ENCODE measurements at regions not wholly inside any gene's neighbourhood (a gene's known extent, or its start where the extent isn't known, plus 50 kb on each side); places are given as distances from the start of the nearest gene placed in this dataset.

DNA sequence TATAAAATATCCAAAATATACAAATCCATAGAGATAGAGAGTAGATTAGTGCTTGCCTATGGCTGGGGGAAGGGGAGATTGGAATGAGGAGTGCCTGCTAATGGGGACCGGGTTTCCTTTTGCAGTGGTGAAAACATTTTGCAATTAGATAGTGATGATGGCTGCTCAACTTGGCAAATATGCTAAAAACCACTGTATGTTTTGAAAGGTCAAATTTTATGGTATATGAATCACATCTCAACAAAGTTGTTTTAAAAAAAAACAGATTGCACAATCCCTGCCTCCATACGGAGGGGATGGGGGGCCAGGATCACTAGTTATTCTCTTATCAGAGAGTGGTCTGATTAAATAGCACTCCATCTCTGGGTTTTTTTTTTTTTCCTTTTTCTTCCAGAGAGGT is 76.9 kb upstream of the RIPOR2 start:
- DNase-seq (ENCODE audit: low read depth, low spot score), result no peak

DNA sequence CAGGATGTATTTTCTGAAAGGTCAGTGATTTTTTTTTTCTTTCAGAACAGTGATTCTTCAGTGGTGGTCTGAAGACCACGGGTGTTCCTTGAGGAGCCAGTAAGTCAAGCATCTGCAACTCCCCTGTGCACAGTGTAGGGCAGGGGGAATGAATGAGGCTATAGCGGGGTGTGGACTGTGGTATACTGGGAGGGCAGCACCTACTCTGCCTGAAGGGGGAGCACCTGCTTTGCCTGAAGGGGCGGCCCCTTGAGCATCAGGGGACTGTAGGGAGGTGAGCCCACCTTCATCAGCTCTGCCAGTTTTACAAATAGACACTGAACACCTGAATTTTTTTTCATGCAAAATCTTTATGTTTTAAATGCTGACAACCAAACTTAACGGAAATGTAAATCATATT is 77.5 kb upstream of the RIPOR2 start:
- no peak for DNase-seq (ENCODE audit: low read depth, low spot score)

DNA sequence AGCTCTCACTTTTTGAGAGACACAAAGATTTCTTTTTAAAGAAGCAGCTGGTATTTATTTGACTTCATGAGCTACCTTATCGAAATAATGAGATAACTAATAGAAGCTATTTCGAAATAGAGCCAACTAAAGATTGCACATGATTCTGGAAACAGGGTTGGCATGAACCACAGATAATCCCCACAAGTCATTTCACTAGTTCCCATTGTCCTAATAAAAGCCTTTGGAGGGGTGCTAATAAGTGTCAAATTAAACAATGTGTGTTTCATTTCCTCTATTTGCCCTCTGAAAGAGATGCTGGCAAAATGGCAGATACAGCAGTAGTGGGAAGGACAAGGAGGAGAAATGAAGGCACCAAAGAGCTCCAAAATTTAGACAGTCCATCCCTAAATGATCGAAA is 78.6 kb upstream of the RIPOR2 start:
- DNase-seq (ENCODE audit: low read depth, low spot score), result no peak

DNA sequence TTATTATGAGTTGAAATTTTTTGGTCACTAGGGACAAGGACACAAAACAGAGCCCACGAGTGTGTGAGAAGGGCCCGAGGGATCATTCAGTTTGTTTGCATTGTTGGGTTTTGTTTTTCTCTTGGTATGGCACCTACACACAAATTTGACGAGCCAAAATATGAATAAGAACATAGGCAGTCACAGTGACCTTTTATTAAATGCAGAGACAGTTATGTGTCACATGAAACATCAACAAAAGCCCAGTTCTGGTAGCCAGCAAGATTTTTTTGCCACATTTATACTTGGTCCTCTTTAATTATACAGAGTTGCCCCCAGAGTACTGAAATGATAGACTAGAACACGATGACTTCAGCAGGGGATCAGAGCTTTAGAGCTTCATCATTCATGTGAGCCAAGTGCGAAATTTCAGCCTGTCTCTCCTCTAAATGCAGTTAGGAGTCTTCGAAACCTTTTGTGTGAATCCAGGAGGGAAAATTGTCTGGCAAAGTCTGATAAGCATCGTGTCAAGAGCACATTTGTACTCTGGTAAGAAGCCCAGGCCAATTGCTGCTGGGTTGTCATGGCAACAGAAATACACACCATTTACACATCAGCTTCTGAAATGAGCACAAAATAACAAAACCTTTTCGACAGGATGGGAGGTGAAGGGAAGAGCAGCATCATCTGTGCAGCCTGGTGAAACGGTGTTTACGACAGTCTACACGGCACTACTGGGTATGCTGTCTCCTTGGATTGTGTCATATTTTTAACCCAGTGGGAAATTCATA is 79.2 kb upstream of the RIPOR2 start:
- peak; percentile 26 for DNase-seq (ENCODE audit: low read depth, low spot score)

DNA sequence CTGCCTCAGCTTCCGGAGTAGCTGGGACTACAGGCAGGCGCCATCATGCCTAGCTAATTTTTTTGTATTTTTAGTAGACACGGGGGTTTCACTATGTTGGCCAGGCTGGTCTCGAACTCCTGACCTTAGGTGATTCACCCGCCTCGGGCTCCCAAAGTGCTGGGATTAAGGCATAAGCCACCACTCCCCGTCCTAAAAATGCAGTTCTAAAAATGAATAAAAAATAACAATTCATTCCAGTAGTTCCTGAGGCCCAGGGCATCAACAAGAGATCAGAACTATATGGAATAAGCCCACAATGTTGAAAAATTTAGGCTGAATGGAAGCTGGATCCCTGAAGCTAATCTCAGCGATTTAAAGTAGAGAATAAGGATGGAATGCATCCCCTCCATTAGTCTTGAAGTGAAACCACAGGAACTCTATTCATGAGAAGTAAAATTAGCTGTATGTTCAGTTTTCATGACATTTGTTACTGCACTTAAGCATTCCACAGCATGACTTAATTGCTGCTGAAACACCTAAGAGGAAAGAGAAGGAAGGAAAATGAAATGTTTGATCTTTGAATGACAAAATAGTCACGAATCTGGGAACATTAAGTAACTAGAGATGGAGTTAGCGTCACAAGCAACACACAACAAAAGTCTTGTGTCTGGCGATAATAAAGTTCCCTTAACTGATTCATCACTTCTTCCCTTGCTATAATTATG is 80.4 kb upstream of the RIPOR2 start:
- no peak for DNase-seq (ENCODE audit: low read depth, low spot score)

DNA sequence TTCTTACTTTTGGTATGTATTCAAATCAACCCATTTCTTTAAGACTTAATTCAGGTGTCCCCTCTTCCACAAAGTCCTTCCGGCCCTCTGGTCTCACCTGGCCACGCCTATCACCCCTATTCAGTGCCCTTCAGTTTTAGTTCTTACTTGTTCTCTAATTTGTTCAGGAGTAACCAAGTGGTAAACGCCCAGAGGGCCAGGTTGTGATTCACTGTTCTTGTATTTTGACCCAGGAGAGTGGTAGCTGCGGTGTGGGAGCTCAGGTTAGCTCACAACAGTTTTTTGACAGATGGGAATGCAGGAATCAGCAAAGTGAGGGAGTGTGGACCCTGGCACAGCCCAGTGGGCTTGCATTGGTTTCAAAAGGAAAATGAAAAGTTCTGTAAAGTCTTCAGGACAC is 81.7 kb upstream of the RIPOR2 start:
- DNase-seq (ENCODE audit: low read depth, low spot score), result no peak

DNA sequence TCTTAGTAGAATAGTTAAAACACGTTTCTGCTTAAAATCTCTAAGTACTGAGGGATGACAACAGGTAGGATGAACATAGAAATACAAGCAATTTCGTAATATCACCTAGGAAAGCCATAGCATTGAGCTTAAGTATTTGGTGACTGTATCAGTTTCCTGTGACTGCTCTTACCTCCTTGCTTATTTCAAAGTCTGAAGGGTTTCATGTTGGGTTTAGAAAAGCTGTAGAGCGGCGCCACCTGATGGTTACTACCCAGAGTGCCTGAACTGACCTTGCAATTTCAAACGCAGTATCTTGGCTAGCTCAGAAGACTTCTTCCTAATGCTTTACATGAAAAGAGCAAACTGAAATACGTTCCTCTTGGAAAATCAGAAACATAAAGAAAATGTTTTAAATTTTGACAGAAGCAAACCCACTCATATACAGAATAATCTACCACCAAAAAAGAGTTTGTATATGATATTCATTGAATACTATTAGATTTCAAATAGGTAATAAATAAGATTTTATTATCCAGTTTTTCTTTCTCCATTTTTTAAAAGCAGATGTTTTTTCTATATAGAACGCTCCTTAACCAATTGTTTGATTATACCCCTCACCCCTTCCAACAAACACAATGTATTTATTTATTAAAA is 82.3 kb upstream of the RIPOR2 start:
- DNase-seq (ENCODE audit: low read depth, low spot score), result no peak

DNA sequence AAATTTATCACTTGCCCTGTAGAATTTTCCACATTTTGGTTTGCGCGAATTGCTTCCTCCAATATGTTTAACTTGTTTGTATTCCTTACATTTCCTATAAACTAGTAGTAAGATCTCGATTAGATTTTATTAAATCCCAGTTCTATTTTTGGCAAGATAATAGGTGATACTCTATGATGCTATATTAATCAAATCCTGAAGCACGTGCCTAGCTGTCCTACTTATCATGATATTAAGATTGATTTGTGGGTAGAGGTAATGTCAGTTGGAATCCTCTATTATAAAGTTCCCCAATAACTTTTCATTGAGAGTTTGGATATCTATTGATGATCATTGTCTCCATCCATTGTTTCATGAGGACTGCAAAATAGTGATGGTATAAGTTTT is 82.8 kb upstream of the RIPOR2 start:
- no peak for DNase-seq (ENCODE audit: low read depth, low spot score)

DNA sequence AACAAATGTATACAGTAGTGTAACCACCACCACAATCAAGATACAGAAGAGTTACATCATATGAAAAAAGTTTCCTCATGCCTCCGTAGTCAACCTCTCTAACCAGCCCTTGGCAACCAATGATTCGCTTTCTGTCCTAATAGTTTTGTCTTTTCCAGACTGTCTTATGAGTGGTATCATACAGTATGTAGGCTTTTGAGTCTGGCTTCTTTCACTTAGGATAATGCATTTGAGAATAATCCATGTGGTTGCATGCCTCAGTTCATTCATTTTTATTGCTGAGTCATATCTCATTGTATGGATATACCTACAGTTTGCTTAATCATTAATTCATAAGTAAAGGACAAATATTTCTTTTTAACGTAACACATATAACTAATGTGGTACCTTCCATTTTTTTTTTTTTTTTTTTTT is 86.4 kb upstream of the RIPOR2 start:
- DNase-seq (ENCODE audit: low read depth, low spot score), result no peak

DNA sequence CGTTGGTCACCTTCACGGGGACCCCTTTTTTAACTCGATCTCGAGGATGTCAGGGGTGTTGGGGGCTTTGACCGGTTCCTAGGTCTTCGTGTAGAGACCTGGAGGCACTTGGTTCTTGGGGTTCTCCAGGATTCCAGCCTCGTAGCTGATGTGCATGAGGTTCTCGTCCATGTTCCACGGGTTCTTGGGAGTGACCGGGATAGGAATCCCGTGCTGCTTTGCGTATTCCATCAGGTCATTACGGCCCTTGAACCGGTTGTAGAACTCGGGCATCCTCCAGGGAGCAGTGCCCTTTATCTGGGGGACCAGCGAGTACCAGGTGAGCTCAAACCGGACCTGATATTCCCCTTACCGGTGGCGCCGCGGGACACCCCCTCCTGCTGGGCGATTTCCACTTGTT is 88.0 kb upstream of the RIPOR2 start:
- no peak for DNase-seq (ENCODE audit: low read depth, low spot score)

DNA sequence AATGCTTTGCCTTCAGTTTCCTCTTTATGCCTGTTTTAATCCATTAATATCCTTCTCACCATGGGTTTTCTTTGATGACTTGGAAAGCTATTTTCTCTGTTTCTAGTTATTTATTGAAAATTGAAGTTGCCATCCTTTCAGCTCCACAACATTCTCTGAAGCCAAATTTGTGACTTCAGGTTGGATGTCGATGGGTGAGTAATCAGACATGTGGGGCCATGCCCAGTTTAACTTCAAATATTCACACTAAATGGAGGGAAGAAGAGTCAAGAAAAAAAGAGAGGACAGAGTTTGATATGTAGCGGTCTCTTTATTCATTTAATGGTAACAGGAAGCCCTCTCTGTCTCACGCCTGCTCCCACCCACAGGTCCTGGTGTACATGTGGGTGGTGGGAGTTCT is 89.1 kb upstream of the RIPOR2 start:
- DNase-seq (ENCODE audit: low read depth, low spot score), result no peak

DNA sequence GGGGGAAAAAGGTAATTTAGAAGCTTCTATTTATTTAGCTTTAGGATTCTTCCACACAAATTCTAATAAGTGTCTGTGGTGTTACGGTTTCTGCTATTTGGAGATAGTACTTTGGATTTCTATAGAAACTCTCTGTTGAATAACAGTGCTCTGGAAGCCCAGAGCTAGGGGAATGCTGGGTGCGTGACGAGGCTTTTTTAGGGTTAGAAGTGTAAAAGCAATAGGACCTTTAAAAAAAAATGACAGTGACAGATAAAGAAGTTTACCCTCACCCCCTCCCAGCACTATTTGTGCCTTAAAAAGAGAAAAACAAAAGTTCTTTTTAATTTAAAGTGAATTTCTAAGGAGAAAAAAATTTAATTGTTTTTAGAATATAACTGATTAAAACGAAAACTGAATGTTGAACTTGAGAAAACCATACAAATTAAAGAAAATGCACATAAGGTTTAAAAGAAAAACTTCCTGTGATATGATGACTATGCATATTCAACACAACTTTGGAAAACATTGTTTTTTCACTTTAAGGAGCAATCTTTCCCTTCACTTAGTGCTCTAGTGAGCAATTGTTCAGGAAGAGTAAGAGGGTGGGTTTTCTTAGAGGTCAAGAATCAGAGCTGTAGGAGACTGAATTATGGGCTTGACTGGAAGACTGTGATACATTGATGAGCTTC is 89.6 kb upstream of the RIPOR2 start:
- DNase-seq (ENCODE audit: low read depth, low spot score), result no peak

DNA sequence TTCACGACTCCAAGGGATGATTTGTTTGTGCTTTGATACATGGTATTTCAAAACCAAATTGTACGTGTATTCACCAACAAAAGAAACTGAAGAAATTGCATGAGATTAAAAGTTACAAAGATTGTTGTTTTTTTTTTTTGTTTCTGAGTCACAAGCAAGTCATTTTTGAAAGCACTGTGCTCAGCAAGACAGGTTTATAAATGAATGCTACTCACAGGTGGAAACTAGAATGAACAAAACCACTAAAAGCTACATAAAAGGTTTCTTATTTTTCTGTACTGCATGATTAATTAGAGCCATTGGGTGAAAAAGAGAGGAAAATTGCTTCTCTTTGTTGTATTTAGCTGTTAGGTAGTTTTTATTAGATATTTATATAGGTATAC is 90.2 kb upstream of the RIPOR2 start:
- no peak for DNase-seq (ENCODE audit: low read depth, low spot score)

DNA sequence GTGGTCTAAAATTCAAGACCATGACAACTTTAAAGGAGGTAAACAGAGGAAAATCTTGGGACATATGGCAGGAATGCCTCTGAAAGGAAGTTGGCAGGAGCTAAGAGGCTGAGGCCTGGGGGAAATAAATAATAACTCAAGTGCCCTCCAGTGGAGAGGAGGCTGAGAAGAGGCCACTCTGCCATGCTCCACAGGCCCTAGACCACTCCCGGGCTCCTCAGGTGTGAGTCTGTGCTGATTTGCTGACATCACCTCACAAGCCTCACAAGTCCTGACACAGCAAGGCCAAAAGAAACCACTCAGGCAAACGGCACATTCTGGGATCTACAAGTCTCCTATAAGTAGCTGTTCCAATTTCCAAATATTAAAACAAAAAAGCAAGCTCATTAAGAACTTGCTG is 91.0 kb upstream of the RIPOR2 start:
- no peak for DNase-seq (ENCODE audit: low read depth, low spot score)

DNA sequence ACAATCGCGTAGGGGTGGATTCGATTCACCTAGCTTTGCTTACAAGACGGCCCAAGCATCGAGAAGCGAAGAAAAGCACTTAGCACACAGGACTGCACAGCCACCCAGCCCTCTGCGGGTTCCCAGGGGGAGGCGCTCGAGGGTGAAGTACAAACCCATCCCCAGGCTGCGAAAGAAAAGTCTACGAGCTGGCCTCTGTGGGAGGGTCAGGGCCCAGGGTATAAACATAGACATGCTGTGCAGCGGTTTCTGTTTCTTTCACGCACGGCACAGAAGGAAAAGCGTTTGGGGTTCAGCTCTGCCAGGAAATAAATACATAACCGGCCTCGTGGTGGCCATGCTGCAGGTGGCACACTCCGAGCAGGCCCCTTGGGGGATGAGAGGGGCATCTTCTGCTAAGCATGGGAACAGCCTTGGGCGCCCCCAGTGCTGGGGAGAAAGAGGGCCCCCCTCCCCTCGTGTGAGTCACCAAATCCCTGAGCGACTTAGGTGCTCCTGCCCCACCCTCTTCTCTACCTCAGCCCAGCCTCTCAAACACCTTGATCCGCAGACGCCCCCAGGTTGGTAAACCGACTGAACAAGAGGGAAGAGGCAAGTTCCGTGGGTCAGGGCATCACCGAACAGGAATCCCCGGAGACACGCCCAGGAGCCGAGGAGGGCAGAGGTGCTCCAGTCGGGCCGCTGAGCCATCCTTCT is 91.6 kb upstream of the RIPOR2 start:
- no peak for DNase-seq (ENCODE audit: low read depth, low spot score)

DNA sequence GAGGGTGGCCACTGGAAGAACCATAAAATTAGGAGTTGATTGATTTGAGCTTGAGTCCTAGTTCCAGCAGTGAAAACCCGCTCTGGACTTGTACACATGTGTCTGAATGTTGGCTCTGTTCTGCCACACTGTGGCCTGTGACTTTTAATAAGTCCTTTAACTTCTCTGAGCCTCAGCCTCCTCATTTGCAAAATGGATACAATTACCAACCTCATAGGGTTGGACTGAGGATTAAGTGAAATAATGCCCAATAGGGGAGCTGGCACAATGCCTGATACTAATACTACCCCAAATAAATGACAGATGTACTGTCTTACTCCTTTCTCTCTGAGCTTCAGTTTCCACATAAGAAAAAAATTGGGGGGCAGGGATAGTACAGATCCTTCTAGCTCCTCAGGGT is 92.6 kb upstream of the RIPOR2 start:
- no peak for DNase-seq (ENCODE audit: low read depth, low spot score)

DNA sequence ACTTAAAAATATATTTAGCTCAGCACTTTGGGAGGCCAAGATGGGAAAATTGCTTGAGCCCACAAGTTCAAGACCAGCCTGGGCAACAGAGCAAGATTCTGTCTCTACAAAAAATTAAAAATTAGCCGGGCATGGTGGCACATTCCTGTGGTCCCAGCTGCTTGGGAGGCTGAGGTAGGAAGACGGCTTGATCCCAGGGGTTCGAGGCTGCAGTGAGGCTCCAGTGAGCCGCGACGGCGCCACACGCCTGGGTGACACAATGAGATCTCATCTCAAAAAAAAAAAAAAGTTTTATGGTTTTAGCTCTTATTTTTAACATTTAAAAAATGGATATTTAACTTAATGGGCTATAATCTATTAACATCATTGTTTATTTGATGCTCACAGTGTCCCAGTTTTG is 97.2 kb upstream of the RIPOR2 start:
- no peak for DNase-seq (ENCODE audit: low read depth, low spot score)

DNA sequence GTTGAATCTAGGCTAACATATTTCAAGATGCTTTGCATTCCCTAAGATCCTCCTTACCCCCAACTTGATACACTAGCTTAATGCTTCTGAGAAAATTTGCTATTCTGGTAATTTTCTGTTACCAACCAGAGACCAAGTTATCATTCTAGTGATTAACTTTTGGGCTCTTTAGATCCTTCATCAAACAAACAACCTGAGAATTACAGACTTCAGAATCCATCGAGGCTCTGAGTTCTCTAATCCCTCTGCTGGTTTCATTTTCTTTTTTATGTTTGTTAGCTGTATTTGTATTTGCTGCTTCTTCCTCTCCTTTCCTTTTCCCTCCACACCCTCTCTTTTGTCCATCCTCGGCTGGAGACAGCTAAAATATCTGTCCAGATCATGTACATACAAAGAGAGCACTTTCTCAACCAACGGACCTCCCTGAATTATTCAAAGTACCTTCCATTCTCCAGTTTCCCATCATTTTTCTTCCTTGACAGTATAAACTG is 98.7 kb upstream of the RIPOR2 start:
- DNase-seq (ENCODE audit: low read depth, low spot score), result no peak

DNA sequence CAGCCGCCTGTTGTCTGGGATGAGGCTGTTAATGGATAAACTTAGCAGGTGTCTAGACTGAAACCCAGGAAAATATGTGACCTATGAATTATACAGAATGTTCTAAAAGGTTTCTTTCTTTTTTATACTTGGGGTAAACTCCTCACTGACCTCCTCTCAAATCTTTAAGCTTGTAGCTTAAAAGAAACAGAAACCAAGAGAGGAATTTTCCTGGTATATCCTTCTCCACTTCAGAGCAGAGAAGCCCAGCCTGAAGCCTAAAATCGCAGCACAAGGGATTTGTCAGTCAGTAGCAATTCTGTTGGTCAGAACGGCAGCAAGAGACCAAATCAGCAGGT is 99.4 kb upstream of the RIPOR2 start:
- no peak for DNase-seq (ENCODE audit: low read depth, low spot score)

DNA sequence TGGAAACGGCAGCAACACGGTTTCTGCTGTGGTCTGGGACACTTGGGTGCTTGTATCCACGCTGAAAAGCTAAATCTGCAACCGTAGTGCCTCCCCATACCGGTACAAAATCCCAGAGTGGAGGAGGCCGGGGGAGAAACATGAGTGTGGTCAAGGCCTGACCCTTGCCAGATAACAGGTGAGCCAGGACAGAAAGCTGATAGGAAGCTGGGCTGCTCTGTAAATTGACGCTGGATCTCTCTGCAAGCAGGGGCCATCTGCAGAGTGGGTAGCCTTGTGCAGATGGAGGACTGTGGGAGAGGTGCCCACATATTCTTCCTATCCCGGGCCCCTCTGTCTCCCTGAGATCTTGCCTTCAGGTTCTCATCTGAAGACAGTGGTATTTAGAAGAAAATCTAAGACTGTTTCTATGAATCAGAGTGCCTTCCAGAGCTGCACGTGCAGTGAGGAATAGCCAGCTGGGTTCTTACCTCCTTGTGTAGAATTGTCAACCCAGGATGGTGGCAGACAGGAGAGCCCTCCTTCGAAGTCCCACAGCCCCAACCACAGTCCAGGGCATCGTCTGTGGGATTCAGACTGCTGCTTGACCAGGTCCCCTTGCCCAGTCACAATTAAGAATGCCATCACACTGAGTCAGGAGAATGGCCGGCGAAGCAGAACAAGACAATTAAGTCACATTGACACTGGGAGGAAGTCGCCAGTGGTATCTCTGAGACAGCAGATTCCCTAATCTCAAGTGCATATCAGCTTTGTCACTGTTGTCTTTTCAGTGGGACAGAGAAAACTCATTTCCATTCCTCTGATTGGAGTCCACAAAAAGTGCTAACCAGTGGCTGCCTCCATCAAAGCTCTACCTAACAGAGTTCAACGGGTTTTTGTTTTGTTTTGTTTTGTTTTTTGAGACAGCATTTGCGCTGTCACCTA is 100.0 kb upstream of the RIPOR2 start:
- no peak for DNase-seq (ENCODE audit: low read depth, low spot score)

DNA sequence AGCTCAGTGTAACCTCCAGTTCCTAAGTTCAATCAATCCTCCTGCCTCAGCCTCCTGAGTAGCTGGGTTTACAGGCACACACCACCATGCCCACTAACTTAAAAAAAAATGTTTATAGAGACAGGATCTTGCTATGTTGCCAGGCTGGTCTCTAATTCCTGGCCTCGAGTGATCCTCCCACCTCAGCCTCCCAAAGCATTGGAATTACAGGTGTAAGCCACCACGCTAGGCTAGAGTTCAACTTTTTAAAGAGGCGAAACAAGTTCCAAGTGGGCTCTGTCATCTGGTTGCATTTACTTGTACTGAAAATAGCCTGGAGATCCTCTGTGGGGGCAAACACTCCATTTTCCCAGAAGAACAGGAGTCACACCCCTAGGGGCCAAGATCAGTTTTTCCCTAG is 100.7 kb upstream of the RIPOR2 start:
- DNase-seq (ENCODE audit: low read depth, low spot score), result no peak
